NCI-H774 (cell line): ENCODE measurements at regions not wholly inside any gene's neighbourhood (a gene's known extent, or its start where the extent isn't known, plus 50 kb on each side); places are given as distances from the start of the nearest gene placed in this dataset.
"Not testable (repeated sequence)": the region's sequence is repeated elsewhere in the genome, so short reads cannot be mapped to it uniquely, and the experiment has no call there.

Experiments used
- DNase-seq: peaks from one replicate; lab custom pipeline; 2025; lab: John Stamatoyannopoulos, UW

GRCh38 chr3:20622304-20622703, 436.3 kb upstream of the SGO1 start:
- no peak for DNase-seq

- DNase-seq = not testable (repeated sequence)
Observed at GRCh38 chr3:20618621-20619020, 432.6 kb upstream of the SGO1 start.

GRCh38 chr3:20618181-20618580, 432.2 kb upstream of the SGO1 start:
- not testable (repeated sequence) for DNase-seq

- not testable (repeated sequence) for DNase-seq
Observed at GRCh38 chr3:20615982-20616381, 430.0 kb upstream of the SGO1 start.

- DNase-seq = no peak
Observed at GRCh38 chr3:20608054-20608738, 422.2 kb upstream of the SGO1 start.

- DNase-seq = no peak
Observed at GRCh38 chr3:20604659-20605058, 418.7 kb upstream of the SGO1 start.

- DNase-seq = peak; percentile 84
Observed at GRCh38 chr3:20589275-20589674, 403.3 kb upstream of the SGO1 start.

- peak; percentile 64 for DNase-seq
Observed at GRCh38 chr3:20588781-20589180, 402.8 kb upstream of the SGO1 start.

- DNase-seq = no peak
Observed at GRCh38 chr3:20583648-20584047, 397.6 kb upstream of the SGO1 start.

- DNase-seq = no peak
Observed at GRCh38 chr3:20576228-20576627, 390.2 kb upstream of the SGO1 start.

GRCh38 chr3:20575146-20575545, 389.1 kb upstream of the SGO1 start:
- no peak for DNase-seq

GRCh38 chr3:20574746-20575145, 388.7 kb upstream of the SGO1 start:
- no peak for DNase-seq

GRCh38 chr3:20573175-20573574, 387.2 kb upstream of the SGO1 start:
- no peak for DNase-seq

GRCh38 chr3:20572473-20572872, 386.5 kb upstream of the SGO1 start:
- no peak for DNase-seq

- no peak for DNase-seq
Observed at GRCh38 chr3:20569310-20569709, 383.3 kb upstream of the SGO1 start.

GRCh38 chr3:20564966-20565365, 379.0 kb upstream of the SGO1 start:
- DNase-seq = no peak

- no peak for DNase-seq
Observed at GRCh38 chr3:20563985-20564384, 378.0 kb upstream of the SGO1 start.

GRCh38 chr3:20563251-20563650, 377.2 kb upstream of the SGO1 start:
- no peak for DNase-seq

- no peak for DNase-seq
Observed at GRCh38 chr3:20561166-20561565, 375.2 kb upstream of the SGO1 start.

GRCh38 chr3:20560446-20560845, 374.4 kb upstream of the SGO1 start:
- DNase-seq = not testable (repeated sequence)

GRCh38 chr3:20558161-20558560, 372.2 kb upstream of the SGO1 start:
- DNase-seq = no peak

GRCh38 chr3:20556661-20557060, 370.7 kb upstream of the SGO1 start:
- no peak for DNase-seq

- no peak for DNase-seq
Observed at GRCh38 chr3:20552605-20553275, 366.7 kb upstream of the SGO1 start.
